Stimulated activated naive CD8-positive, alpha-beta T cell treated with anti-CD3 and anti-CD28 coated beads, Interleukin-15, Interleukin-2, amounts not matched to agents 100 U/mL and 50 U/mL, for 24 hours (primary cell): ENCODE measurements at regions not wholly inside any gene's neighbourhood (a gene's known extent, or its start where the extent isn't known, plus 50 kb on each side); places are given as distances from the start of the nearest gene placed in this dataset.

Experiments used
- ATAC-seq: fragments of 150-1000 bp; cut with Tn5 transposase; one replicate; pipeline ENCODE4 v1.10.0; 2021
- DNase-seq: peaks from one replicate; pipeline ENCODE4 v3.0.0; 2021

GRCh38 chr20:12371990-12372389, 454.3 kb downstream of the BTBD3 start:
- no peak for DNase-seq
- no peak for ATAC-seq

GRCh38 chr20:12372557-12372956, 454.9 kb downstream of the BTBD3 start:
- ATAC-seq = no peak
- no peak for DNase-seq

GRCh38 chr20:12375967-12376366, 458.3 kb downstream of the BTBD3 start:
- no peak for DNase-seq
- no peak for ATAC-seq

GRCh38 chr20:12383821-12384220, 466.1 kb downstream of the BTBD3 start:
- no peak for ATAC-seq
- DNase-seq = no peak

- ATAC-seq = no peak
Observed at GRCh38 chr20:12386821-12387220, 469.1 kb downstream of the BTBD3 start.

GRCh38 chr20:12391099-12391498, 473.4 kb downstream of the BTBD3 start:
- no peak for ATAC-seq
- no peak for DNase-seq

More at GRCh38 chr20:12386821-12387220, 469.1 kb downstream of the BTBD3 start:
- DNase-seq = no peak

- DNase-seq (no peak), ATAC-seq (no peak)
Observed at GRCh38 chr20:12394786-12395185, 477.1 kb downstream of the BTBD3 start.

- DNase-seq (no peak), ATAC-seq (no peak)
Observed at GRCh38 chr20:12395353-12395752, 477.7 kb downstream of the BTBD3 start.

GRCh38 chr20:12395760-12396159, 478.1 kb downstream of the BTBD3 start:
- DNase-seq (no peak), ATAC-seq (no peak)

GRCh38 chr20:12399110-12399836, 481.6 kb downstream of the BTBD3 start:
- DNase-seq = no peak
- ATAC-seq = no peak

GRCh38 chr20:12404941-12405340, 487.2 kb downstream of the BTBD3 start:
- ATAC-seq (no peak), DNase-seq (no peak)

- ATAC-seq (no peak), DNase-seq (no peak)
Observed at GRCh38 chr20:12406978-12407377, 489.3 kb downstream of the BTBD3 start.

GRCh38 chr20:12409501-12409900, 491.8 kb downstream of the BTBD3 start:
- no peak for ATAC-seq
- DNase-seq = no peak

- no peak for ATAC-seq
Observed at GRCh38 chr20:12410783-12411182, 493.1 kb downstream of the BTBD3 start.

GRCh38 chr20:12411246-12411940, 493.7 kb downstream of the BTBD3 start:
- ATAC-seq = no peak
- no peak for DNase-seq

More at GRCh38 chr20:12410783-12411182, 493.1 kb downstream of the BTBD3 start:
- no peak for DNase-seq

- DNase-seq (no peak), ATAC-seq (no peak)
Observed at GRCh38 chr20:12413116-12413515, 495.4 kb downstream of the BTBD3 start.

GRCh38 chr20:12414446-12415274, 497.0 kb downstream of the BTBD3 start:
- ATAC-seq (no peak), DNase-seq (no peak)

- DNase-seq = no peak
Observed at GRCh38 chr20:12416281-12416680, 498.6 kb downstream of the BTBD3 start.

GRCh38 chr20:12433724-12434123, 516.0 kb downstream of the BTBD3 start:
- ATAC-seq (no peak), DNase-seq (no peak)

More at GRCh38 chr20:12416281-12416680, 498.6 kb downstream of the BTBD3 start:
- no peak for ATAC-seq

GRCh38 chr20:12434672-12435071, 517.0 kb downstream of the BTBD3 start:
- DNase-seq (no peak), ATAC-seq (no peak)

GRCh38 chr20:12435268-12435667, 517.6 kb downstream of the BTBD3 start:
- DNase-seq (no peak), ATAC-seq (no peak)

- ATAC-seq (no peak), DNase-seq (no peak)
Observed at GRCh38 chr20:12453711-12454110, 536.0 kb downstream of the BTBD3 start.

GRCh38 chr20:12455148-12455547, 537.5 kb downstream of the BTBD3 start:
- ATAC-seq (no peak), DNase-seq (no peak)
